Astrocyte of the cerebellum (primary cell): ENCODE measurements at regions not wholly inside any gene's neighbourhood (a gene's known extent, or its start where the extent isn't known, plus 50 kb on each side); places are given as distances from the start of the nearest gene placed in this dataset.

Experiments
- DNase-seq: peaks from one replicate; pipeline ENCODE4 v3.0.0-alpha.2; 2011; ENCODE audit warnings: low read depth
- H3K4me3 ChIP-seq: 2 replicates; pipeline ENCODE4 v1.5.1; 2011; ENCODE audit warnings: mild to moderate bottlenecking, low read depth, low read length, moderate library complexity
- in situ Hi-C: cut with HindIII; loops from 2 replicates; pipeline ENCODE4 v1.10.0; 2017; ENCODE audit warnings: low sequenced_read_pairs
- TF ChIP-seq, protein P1 (sequence below): IDR thresholded peaks from 2 replicates; pipeline ENCODE4 v1.5.1; 2012; ENCODE audit warnings: low read length, low read depth, moderate library complexity, mild to moderate bottlenecking; ENCODE audit errors: missing control alignments

DNA sequence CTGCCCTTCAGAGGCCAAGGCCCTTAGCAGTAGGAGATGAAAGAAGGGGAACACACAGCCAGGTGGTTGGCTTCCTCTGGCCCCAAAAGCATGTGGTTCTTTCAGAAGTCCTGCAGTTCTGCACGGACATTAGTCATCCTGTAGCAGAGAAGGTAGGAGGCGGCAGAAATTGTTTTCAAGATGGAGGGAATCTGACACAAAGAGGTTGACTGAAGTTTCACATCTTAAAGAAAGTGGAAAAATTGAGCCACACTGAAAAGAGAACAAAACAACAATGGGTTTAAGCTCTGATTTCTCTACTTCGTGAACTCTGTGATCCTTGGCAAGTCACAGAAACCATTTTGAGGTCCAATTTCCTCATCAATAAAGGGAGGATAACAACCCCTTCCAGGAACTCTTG is 125.3 kb upstream of the DNAH14 start:
- no peak for DNase-seq
- in situ Hi-C loops: no loop called here
- TF ChIP-seq, protein P1, sequence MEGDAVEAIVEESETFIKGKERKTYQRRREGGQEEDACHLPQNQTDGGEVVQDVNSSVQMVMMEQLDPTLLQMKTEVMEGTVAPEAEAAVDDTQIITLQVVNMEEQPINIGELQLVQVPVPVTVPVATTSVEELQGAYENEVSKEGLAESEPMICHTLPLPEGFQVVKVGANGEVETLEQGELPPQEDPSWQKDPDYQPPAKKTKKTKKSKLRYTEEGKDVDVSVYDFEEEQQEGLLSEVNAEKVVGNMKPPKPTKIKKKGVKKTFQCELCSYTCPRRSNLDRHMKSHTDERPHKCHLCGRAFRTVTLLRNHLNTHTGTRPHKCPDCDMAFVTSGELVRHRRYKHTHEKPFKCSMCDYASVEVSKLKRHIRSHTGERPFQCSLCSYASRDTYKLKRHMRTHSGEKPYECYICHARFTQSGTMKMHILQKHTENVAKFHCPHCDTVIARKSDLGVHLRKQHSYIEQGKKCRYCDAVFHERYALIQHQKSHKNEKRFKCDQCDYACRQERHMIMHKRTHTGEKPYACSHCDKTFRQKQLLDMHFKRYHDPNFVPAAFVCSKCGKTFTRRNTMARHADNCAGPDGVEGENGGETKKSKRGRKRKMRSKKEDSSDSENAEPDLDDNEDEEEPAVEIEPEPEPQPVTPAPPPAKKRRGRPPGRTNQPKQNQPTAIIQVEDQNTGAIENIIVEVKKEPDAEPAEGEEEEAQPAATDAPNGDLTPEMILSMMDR: no peak
- H3K4me3 ChIP-seq: no peak overlapping the region

DNA sequence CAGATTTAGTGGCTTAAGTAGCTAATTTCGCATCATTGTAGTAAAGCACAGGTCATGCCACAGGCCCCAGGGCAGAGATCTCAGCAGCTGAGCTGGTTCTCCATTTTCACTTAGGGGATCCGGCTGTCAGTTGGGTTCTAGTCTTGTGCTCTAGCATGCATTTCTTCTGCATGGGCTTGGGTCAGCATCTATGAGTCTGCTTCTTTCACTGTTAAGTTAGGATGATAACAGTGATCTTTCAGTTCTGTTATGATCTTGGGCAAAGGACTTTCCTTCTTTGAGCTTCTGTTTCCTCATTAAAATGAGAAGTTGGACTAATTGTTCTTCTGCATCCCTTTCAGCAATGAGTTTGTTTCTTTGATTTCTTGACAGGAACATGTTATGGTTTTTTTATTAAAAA is 123.6 kb upstream of the DNAH14 start:
- no peak overlapping the region for H3K4me3 ChIP-seq
- DNase-seq: no peak
- TF ChIP-seq, protein P1: no peak
- in situ Hi-C loops: no loop called here

DNA sequence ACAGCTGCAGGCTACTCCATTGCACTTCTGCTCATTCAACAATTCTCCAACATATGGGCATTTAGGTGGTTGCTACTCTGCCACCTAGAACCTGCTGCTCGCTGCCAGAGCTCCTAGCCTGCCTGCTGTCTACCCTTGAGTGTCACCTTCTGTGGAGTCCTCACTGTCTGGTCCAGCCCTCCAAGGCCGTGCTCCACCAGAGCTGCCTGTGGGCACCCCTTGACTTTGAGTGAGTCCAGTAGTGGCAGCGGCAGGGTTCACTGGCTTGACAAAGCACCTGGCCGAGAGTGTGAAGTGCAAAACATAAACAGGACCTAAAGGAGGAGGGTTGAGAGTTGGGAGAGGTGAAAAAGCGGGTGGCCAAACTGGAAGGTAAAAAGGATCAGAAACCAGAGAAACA is 120.3 kb upstream of the DNAH14 start:
- no peak overlapping the region for H3K4me3 ChIP-seq
- no peak for DNase-seq
- in situ Hi-C loops: no loop called here
- TF ChIP-seq, protein P1: no peak

DNA sequence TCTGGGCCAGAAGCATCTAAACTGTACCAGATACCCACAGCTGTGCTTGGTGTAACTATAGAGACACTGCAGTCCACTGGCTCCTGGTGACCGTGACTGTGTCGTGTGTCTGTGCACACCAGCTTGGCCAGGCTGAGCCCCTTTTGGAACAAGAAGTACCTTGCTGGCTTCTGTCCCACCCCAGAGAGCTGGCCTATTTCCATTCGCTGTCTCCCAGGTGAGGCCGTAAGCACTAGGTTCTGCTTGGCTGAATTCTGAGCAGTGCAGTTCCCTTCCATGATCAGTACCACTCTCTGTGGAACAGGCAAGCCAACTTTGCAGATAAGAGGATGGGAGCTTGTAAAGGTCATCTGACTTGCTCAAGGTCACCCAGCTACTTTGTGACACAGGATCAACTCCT is 119.9 kb upstream of the DNAH14 start:
- TF ChIP-seq, protein P1: no peak
- DNase-seq: no peak
- in situ Hi-C loops: no loop called here
- H3K4me3 ChIP-seq: no peak overlapping the region

DNA sequence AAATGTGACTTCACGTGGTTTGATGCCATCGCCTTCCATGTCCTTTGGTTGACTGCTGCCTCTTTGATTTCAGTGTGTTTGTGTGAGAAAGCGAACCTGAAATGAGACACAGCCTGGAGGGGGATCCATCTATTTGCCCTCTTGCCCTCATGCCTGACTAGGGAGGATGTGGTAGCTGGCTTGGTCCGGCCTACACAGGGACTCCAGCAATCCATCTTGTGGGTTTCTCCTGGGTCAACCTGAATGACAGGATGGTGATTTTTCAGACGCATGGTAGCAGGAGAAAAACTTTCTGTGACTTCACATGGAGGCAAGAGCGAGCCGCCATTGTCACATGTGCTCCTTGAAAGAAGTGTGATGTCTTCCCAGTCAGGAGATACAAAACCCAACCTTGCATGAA is 117.9 kb upstream of the DNAH14 start:
- TF ChIP-seq, protein P1: no peak
- no peak overlapping the region for H3K4me3 ChIP-seq
- in situ Hi-C loops: no loop called here
- DNase-seq: no peak

DNA sequence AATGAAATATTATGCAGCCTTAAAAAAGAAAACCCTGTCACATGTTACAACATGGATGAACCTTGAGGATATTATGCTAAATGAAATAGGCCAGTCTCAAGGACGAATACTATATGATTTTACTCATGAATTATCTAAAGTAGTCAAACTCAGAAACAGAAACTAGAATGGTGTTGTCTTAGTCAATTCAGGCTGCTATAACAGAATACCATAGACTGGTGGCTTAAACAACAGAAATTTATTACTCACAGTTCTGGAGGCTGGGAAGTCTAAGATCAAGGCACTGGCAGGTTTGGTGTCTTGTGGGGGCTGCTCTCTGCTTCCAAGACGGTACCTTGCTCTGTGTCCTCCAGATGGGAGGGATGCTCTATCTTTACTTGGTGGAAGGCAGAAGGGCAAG is 113.8 kb upstream of the DNAH14 start:
- H3K4me3 ChIP-seq: no peak overlapping the region
- in situ Hi-C loops: no loop called here
- no peak for DNase-seq
- TF ChIP-seq, protein P1: no peak

DNA sequence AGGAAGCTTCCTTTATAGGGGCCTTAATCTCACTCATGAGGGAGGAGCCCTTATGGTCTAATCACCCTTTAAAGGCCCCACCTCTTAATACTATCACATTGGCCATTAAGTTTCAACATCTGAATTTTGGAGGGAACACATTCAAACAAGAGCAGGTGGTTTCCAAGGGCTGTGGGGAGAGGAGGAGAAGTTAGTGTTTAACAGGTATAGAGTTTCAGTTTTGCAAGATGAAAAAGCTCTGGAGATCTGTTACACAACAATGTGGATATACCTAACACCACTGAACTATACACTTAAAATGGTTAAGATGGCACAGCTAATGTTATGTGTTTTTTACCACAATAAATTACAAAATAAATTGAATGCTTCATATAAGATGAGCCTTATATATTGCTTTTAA is 113.4 kb upstream of the DNAH14 start:
- H3K4me3 ChIP-seq: no peak overlapping the region
- in situ Hi-C loops: no loop called here
- TF ChIP-seq, protein P1: no peak
- no peak for DNase-seq
